Stimulated activated CD8-positive, alpha-beta memory T cell treated with anti-CD3 and anti-CD28 coated beads, Interleukin-7, amount 100 ng/mL, for 1 hour (primary cell): ENCODE measurements at regions not wholly inside any gene's neighbourhood (a gene's known extent, or its start where the extent isn't known, plus 50 kb on each side); places are given as distances from the start of the nearest gene placed in this dataset.

Source experiments
- DNase-seq, 2 donors: peaks; one replicate each; pipeline ENCODE4 v3.0.0-alpha.2; 2020; ENCODE audit warnings: low read depth in 2 of 2

DNA sequence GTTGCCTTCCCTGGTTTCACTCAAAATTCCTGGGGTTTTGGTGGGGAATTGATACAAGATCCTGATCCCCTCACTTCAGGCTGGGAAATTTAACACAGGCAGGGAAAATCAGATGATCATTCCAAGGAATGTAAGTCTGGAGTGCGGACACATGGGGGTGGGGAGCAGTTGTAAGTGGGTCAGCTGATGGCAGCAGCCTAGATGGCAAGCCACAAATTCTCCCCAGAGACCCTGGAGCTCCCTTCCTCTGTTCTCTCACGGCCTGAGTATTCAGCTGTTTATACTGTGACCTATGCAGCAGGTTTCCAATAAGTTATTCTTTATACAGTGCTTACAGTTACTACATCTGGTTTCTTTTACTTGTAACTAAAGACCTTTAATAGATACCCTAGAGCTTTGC is 144.9 kb downstream of the SH3BGRL2 start:
- DNase-seq, result no peak

DNA sequence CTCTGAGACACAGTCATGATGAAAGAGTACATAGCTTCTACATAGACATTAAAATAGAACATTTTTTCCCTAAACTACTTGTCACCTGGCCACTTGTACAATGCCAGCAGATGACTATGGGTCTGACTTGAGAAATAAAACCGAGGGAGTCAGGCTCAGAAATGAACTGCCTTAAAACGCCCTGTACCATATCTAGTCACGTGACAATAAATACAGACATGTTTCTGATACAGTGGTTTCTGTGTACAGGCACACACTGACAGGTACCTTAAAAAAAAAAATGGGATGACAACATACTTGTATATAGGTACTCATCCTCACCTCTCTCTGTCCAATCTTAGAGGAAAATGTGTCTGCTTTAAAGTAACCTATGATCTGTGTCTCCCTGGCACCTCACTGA is 144.1 kb downstream of the SH3BGRL2 start:
- DNase-seq, result no peak

DNA sequence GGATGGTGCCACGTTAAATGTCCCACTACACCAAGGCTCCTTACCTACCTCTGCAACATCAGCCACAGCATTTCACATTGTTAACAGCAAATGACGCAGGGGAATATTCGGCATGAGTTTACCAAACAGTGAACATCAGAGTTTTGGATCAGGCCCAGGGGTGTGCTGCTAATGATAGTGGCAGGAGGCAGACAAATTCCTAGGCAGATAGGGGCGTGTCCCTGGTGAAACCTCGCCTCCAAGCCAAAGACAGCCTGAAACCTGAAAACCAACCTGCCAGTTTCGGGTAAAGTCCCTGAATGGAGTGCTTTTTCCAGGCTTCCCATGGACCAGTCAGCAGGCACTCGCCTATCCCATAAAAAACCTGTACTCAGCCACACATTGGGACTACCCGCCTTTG is 133.6 kb downstream of the SH3BGRL2 start:
- DNase-seq, result no peak

GRCh38 chr6:79763301-79763700 is 132.2 kb downstream of the SH3BGRL2 start:
- DNase-seq, result no peak

GRCh38 chr6:79762370-79762769 is 131.2 kb downstream of the SH3BGRL2 start:
- no peak for DNase-seq

- DNase-seq, result no peak
Measured at GRCh38 chr6:79756496-79756895, 125.4 kb downstream of the SH3BGRL2 start.

GRCh38 chr6:79755967-79756366 is 124.8 kb downstream of the SH3BGRL2 start:
- no peak for DNase-seq
